MM.1S (cell line): ENCODE measurements at regions not wholly inside any gene's neighbourhood (a gene's known extent, or its start where the extent isn't known, plus 50 kb on each side); places are given as distances from the start of the nearest gene placed in this dataset.

Experiments used
- DNase-seq: peaks from one replicate; pipeline ENCODE4 v3.0.0-alpha.2; 2015
- H2AFZ ChIP-seq: fragments of 300-600 bp; sonication (generic); 2 replicates; pipeline ENCODE4 v1.6.0; 2016; ENCODE audit warnings: antibody characterized with exemption, low read length
- H3F3A ChIP-seq: fragments of 300-600 bp; sonication (generic); 2 replicates; pipeline ENCODE4 v1.6.1; 2016; ENCODE audit warnings: mild to moderate bottlenecking, antibody characterized with exemption, low read length, moderate library complexity, mixed read lengths; ENCODE audit not compliant: insufficient read depth
- H3K27ac ChIP-seq: fragments of 300-600 bp; sonication (generic); 2 replicates; pipeline ENCODE4 v1.5.1; 2016; ENCODE audit warnings: mild to moderate bottlenecking, low read length
- H3K27me3 ChIP-seq: fragments of 300-600 bp; sonication (generic); replicated peaks from 2 replicates; pipeline ENCODE4 v1.6.0; 2016; ENCODE audit warnings: low read length; ENCODE audit not compliant: insufficient read depth
- H3K36me3 ChIP-seq: fragments of 300-600 bp; sonication (generic); replicated peaks from 2 replicates; pipeline ENCODE4 v1.6.1; 2016; ENCODE audit warnings: mild to moderate bottlenecking, low read length, mixed read lengths; ENCODE audit not compliant: insufficient read depth
- H3K4me1 ChIP-seq: fragments of 300-600 bp; sonication (generic); 2 replicates; pipeline ENCODE4 v1.6.1; 2016; ENCODE audit warnings: low read length, mixed read lengths
- H3K4me2 ChIP-seq: fragments of 300-600 bp; sonication (generic); 2 replicates; pipeline ENCODE4 v1.6.0; 2016; ENCODE audit warnings: low read depth, low read length
- H3K4me3 ChIP-seq: fragments of 300-600 bp; sonication (generic); 2 replicates; pipeline ENCODE4 v1.5.1; 2016; ENCODE audit warnings: low read length, mixed read lengths
- H3K79me2 ChIP-seq: fragments of 300-600 bp; sonication (generic); 2 replicates; pipeline ENCODE4 v1.6.1; 2016; ENCODE audit warnings: mixed run types, low read length, mixed read lengths
- H3K9ac ChIP-seq: fragments of 300-600 bp; sonication (generic); 2 replicates; pipeline ENCODE4 v1.6.1; 2016; ENCODE audit warnings: low read length, mixed read lengths
- H3K9me2 ChIP-seq: fragments of 300-600 bp; sonication (generic); replicated peaks from 2 replicates; pipeline ENCODE4 v1.6.1; 2016; ENCODE audit warnings: mild to moderate bottlenecking, low read length, mixed read lengths; ENCODE audit not compliant: insufficient read depth
- H3K9me3 ChIP-seq: fragments of 300-600 bp; sonication (generic); replicated peaks from 2 replicates; pipeline ENCODE4 v1.6.1; 2016; ENCODE audit warnings: mild to moderate bottlenecking, low read length, mixed read lengths; ENCODE audit not compliant: insufficient read depth
- H4K20me1 ChIP-seq: fragments of 300-600 bp; sonication (generic); 2 replicates; pipeline ENCODE4 v1.6.1; 2016; ENCODE audit warnings: mild to moderate bottlenecking, low read length, moderate library complexity, mixed read lengths; ENCODE audit not compliant: insufficient read depth
- CTCF ChIP-seq: fragments of 300-600 bp; sonication (generic); IDR thresholded peaks from 2 replicates; pipeline ENCODE4 v1.5.1; 2016; ENCODE audit warnings: antibody characterized with exemption, low read length, mixed read lengths
- EZH2 ChIP-seq: fragments of 300-600 bp; sonication (generic); optimal IDR thresholded peaks from 2 replicates; pipeline ENCODE3; 2017; ENCODE audit warnings: low read depth, mild to moderate bottlenecking, antibody characterized with exemption, low read length, mixed read lengths
- EZH2phosphoT487 ChIP-seq: fragments of 300-600 bp; sonication (generic); IDR thresholded peaks from 2 replicates; pipeline ENCODE4 v1.6.1; 2018; ENCODE audit warnings: antibody characterized with exemption, low read length

GRCh38 chr5:32496104-32496503 lies 51.6 kb upstream of the ZFR start:
- H3F3A ChIP-seq = no peaks in the 10 kb centered on the region
- H3K27me3 ChIP-seq = no peaks in the 10 kb centered on the region
- no peaks in the 10 kb centered on the region for H4K20me1 ChIP-seq
- no peaks in the 10 kb centered on the region for H3K9me2 ChIP-seq
- H3K79me2 ChIP-seq = no peaks in the 10 kb centered on the region
- no peak overlapping the region for H2AFZ ChIP-seq
- no peak overlapping the region for H3K9ac ChIP-seq
- H3K4me1 ChIP-seq = peaks cover 10% of the 10 kb centered on the region; the same call in 1 of the 2 replicates
- H3K27ac ChIP-seq = no peak overlapping the region
- no peak overlapping the region for H3K4me2 ChIP-seq
- DNase-seq = no peak
- TF ChIP-seq EZH2phosphoT487 (no peak), EZH2 (no peak), CTCF (no peak)
- no peak overlapping the region for H3K4me3 ChIP-seq
- no peaks in the 10 kb centered on the region for H3K9me3 ChIP-seq
- no peaks in the 10 kb centered on the region for H3K36me3 ChIP-seq

GRCh38 chr5:32494827-32495226 lies 50.3 kb upstream of the ZFR start:
- no peak for DNase-seq
- Histone ChIP-seq H3K36me3 (no peaks in the 10 kb centered on the region), H2AFZ (no peak overlapping the region), H3K9me2 (no peaks in the 10 kb centered on the region), H3K27ac (no peak overlapping the region), H3F3A (no peaks in the 10 kb centered on the region), H3K4me3 (no peak overlapping the region), H3K4me1 (peaks cover 6% of the 10 kb centered on the region; the same call in 1 of the 2 replicates), H4K20me1 (no peaks in the 10 kb centered on the region), H3K4me2 (no peak overlapping the region), H3K79me2 (no peaks in the 10 kb centered on the region), H3K9me3 (no peaks in the 10 kb centered on the region), H3K27me3 (no peaks in the 10 kb centered on the region), H3K9ac (no peak overlapping the region)
- TF ChIP-seq EZH2phosphoT487 (no peak), EZH2 (no peak), CTCF (no peak)
